Ovary (tissue), 7 donors: ENCODE measurements at regions not wholly inside any gene's neighbourhood (a gene's known extent, or its start where the extent isn't known, plus 50 kb on each side); places are given as distances from the start of the nearest gene placed in this dataset.

Source experiments
- DNase-seq, 5 donors: peaks; one replicate each; pipeline ENCODE4 v3.0.0-alpha.2; 2019 to 2020
- H3K27ac ChIP-seq, 2 donors: fragments of 200-600 bp; one replicate each; pipeline versions ENCODE4 v1.5.1 to v1.8.0; 2019 to 2022
- H3K27me3 ChIP-seq: fragments of 200-600 bp; one replicate; pipeline ENCODE4 v1.8.0; 2022
- H3K36me3 ChIP-seq: fragments of 200-600 bp; sonication (generic); one replicate; pipeline ENCODE4 v1.5.1; 2019
- H3K4me1 ChIP-seq: one replicate; pipeline ENCODE4 v1.8.1; 2013; ENCODE audit warnings: mild to moderate bottlenecking, moderate library complexity; ENCODE audit not compliant: insufficient read depth
- H3K4me3 ChIP-seq: fragments of 200-600 bp; sonication (generic); one replicate; pipeline ENCODE4 v1.5.1; 2017
- H3K9me3 ChIP-seq, 2 donors: fragments of 200-600 bp in 1 of 2; sonication (generic) in 1 of 2; one replicate each; pipeline versions ENCODE4 v1.5.1 to v1.8.1; 2013 to 2019; ENCODE audit warnings: mild to moderate bottlenecking in 1 of 2, moderate library complexity in 1 of 2
- EP300 ChIP-seq: sonication (generic); formaldehyde crosslinking; IDR thresholded peaks from one replicate; pipeline ENCODE4 v1.6.1; 2017; ENCODE audit warnings: antibody characterized with exemption
- POLR2A ChIP-seq: fragments of 450-650 bp; IDR thresholded peaks from one replicate; pipeline ENCODE4 v1.6.1; 2017; ENCODE audit warnings: antibody characterized with exemption, mild to moderate bottlenecking, moderate library complexity
- WGBS, 3 donors: extraction: QIAGEN DNeasy Blood & Tissue Kit in 1 of 3; methylation state at CpG; one replicate each; pipeline versions ENCODE4 v1.1.5 to v1.1.7; 2013 to 2017; 5-methylcytosine and 5-hydroxymethylcytosine counted together
- intact Hi-C, 4 donors: fragments of 100-400 bp; cut with DNase I; formaldehyde crosslinking; loops; one replicate each; pipeline versions ENCODE4 v1.11.0 to v1.15.1; 2022 to 2023
- TF ChIP-seq, protein P1 (sequence below), 3 donors: fragments of 450-650 bp in 2 of 3; fragments of 200-600 bp in 1 of 3; IDR thresholded peaks; one replicate each; pipeline versions ENCODE4 v1.5.1 to v1.8.0; 2016 to 2022; ENCODE audit warnings: antibody characterized with exemption in 3 of 3, mild to moderate bottlenecking in 1 of 3
- donor health status: DM: no; HTN: no; CAD: no; lungs with moderate emphysema.
- donor health status: DM: no; HTN: no; CAD: no.
- donor health status: Bipolar disorder and iron deficiency.
- donor health status: DM: no; HTN: no; CAD: no.
- donor health status: DM: yes; HTN: yes; CAD: no.

DNA sequence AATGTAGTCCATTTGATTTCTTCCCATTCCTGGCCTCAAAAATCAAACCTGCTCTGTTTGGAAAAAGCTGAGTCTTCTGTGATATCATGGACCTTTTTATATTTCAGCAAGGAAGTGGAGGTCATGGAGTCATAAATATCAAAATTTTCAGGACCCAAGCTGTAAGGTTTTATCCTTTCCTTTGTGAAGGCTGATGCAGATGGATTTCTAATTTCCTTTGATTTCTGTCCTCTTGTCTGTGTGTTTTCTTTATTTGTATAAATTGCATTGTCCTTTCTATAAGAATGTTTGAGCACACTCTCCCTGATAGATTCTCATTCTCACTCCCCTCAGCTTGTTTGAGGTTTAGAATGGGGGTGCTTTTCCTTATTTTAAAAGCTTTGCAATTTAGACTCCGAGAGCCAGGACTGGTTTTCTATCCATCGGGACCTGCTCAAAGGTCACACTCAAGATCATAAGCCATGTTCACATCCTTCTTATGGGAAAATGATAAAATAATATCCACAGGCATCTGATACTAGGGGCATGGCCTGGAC, 127.4 kb upstream of the TMEM161B start:
- H3K4me1 ChIP-seq, result no peaks in the 10 kb centered on the region
- intact Hi-C loops, result no loop called here
- no peaks in the 10 kb centered on the region for H3K27me3 ChIP-seq
- WGBS, 3 donors, result 89 to 100% (median 97%) methylated on average over 2 of the region's 2 CpGs
- TF ChIP-seq, protein P1, sequence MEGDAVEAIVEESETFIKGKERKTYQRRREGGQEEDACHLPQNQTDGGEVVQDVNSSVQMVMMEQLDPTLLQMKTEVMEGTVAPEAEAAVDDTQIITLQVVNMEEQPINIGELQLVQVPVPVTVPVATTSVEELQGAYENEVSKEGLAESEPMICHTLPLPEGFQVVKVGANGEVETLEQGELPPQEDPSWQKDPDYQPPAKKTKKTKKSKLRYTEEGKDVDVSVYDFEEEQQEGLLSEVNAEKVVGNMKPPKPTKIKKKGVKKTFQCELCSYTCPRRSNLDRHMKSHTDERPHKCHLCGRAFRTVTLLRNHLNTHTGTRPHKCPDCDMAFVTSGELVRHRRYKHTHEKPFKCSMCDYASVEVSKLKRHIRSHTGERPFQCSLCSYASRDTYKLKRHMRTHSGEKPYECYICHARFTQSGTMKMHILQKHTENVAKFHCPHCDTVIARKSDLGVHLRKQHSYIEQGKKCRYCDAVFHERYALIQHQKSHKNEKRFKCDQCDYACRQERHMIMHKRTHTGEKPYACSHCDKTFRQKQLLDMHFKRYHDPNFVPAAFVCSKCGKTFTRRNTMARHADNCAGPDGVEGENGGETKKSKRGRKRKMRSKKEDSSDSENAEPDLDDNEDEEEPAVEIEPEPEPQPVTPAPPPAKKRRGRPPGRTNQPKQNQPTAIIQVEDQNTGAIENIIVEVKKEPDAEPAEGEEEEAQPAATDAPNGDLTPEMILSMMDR (IDR thresholded peaks at IDR 0.05), result no peak
- TF ChIP-seq EP300, result no peak
- no peak for TF ChIP-seq POLR2A
- H3K4me3 ChIP-seq, result no peak overlapping the region
- H3K36me3 ChIP-seq, result no peaks in the 10 kb centered on the region
- H3K9me3 ChIP-seq, result no peaks in the 10 kb centered on the region
- no peak overlapping the region for H3K27ac ChIP-seq
- DNase-seq, result no peak

- intact Hi-C loops, result no loop called here
- Histone ChIP-seq H3K4me3 (no peak overlapping the region), H3K27ac (no peak overlapping the region)
Measured at GRCh38 chr5:88395264-88395663, 126.6 kb upstream of the TMEM161B start.

GRCh38 chr5:88394536-88395175, 126.0 kb upstream of the TMEM161B start:
- H3K36me3 ChIP-seq, result no peaks in the 10 kb centered on the region
- no peak for DNase-seq
- H3K9me3 ChIP-seq, result no peaks in the 10 kb centered on the region
- H3K4me1 ChIP-seq, result no peaks in the 10 kb centered on the region
- no peak overlapping the region for H3K27ac ChIP-seq
- TF ChIP-seq POLR2A, result no peak
- no peak for TF ChIP-seq EP300
- TF ChIP-seq, protein P1 (IDR thresholded peaks at IDR 0.05), result no peak
- WGBS, 3 donors, result 77 to 82% (median 78%) methylated on average over 8 of the region's 8 CpGs
- intact Hi-C loops, result no loop called here
- no peaks in the 10 kb centered on the region for H3K27me3 ChIP-seq
- no peak overlapping the region for H3K4me3 ChIP-seq

More at GRCh38 chr5:88395264-88395663, 126.6 kb upstream of the TMEM161B start:
- DNase-seq, result no peak
- 80 to 85% (median 85%) methylated on average over 4 of the region's 4 CpGs for WGBS, 3 donors
- Histone ChIP-seq H3K36me3 (no peaks in the 10 kb centered on the region), H3K27me3 (no peaks in the 10 kb centered on the region), H3K9me3 (no peaks in the 10 kb centered on the region), H3K4me1 (no peaks in the 10 kb centered on the region)
- TF ChIP-seq EP300 (no peak), POLR2A (no peak)
- TF ChIP-seq, protein P1 (IDR thresholded peaks at IDR 0.05), result no peak

DNA sequence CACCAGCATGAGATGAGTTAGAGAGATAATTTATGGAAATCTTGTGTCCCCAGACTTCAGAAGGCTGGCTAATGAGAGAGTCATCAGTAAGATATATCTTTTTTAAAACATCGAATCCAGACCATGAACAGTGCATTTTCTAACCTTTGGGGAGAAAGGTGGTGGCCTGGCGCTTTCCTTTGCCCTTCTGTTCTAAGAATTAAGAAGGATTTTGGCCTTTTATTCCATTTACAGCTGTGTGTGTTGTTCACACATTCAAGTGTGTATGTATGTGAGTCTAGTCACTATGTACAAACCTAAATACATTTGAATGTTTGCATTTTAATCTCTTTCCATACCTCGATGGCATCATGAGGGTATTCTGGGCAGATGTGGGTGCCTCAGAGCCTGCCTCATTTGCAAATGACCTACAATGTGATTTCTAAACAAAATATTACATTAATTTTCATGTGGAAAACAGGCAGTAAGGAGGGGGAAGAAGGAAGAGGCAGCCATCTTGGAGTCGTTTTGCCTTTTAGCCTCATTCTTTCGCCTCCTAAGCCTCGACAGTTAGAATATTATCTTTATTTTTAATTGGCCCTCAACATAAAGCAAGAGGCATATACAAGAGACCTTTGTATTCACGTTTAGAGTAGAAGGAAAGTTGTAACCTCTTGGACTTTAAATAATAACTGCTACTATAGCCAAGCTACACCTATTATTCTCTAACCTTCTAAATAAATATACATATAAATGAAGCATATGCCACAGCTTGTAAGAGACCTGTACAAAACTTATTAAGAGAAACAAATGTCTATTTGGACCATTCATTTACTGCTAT, 125.3 kb upstream of the TMEM161B start:
- H3K27ac ChIP-seq, result no peak overlapping the region
- no peaks in the 10 kb centered on the region for H3K4me1 ChIP-seq
- TF ChIP-seq EP300, result no peak
- TF ChIP-seq, protein P1 (IDR thresholded peaks at IDR 0.05), result no peak
- TF ChIP-seq POLR2A, result no peak
- H3K4me3 ChIP-seq, result no peak overlapping the region
- H3K9me3 ChIP-seq, result no peaks in the 10 kb centered on the region
- intact Hi-C loops, result no loop called here
- 81 to 83% (median 83%) methylated on average over 7 of the region's 7 CpGs for WGBS, 3 donors
- no peak for DNase-seq
- H3K27me3 ChIP-seq, result no peaks in the 10 kb centered on the region
- no peaks in the 10 kb centered on the region for H3K36me3 ChIP-seq
